ENCODE measurements at regions not wholly inside any gene's neighbourhood (a gene's known extent, or its start where the extent isn't known, plus 50 kb on each side); places are given as distances from the start of the nearest gene placed in this dataset.

DNA sequence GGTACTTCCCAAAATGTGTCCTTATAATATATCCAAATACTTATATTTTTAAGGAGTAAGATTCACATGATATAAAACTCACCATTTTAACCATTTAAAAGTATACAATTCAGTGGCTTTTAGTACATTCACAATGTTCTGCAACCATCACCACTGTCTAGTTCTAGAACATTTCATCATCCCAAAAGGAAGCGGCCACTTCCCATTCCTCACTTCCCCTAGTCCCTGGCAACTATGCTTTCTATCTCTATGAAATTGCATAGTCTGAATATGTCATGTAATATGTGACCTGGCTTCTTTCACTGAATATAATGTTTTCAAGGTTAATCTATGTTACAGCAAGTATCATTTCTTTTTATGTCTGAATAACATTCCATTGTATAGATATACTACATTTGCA, 615.1 kb upstream of the SGCD start:
- TF ChIP-seq, protein P1, sequence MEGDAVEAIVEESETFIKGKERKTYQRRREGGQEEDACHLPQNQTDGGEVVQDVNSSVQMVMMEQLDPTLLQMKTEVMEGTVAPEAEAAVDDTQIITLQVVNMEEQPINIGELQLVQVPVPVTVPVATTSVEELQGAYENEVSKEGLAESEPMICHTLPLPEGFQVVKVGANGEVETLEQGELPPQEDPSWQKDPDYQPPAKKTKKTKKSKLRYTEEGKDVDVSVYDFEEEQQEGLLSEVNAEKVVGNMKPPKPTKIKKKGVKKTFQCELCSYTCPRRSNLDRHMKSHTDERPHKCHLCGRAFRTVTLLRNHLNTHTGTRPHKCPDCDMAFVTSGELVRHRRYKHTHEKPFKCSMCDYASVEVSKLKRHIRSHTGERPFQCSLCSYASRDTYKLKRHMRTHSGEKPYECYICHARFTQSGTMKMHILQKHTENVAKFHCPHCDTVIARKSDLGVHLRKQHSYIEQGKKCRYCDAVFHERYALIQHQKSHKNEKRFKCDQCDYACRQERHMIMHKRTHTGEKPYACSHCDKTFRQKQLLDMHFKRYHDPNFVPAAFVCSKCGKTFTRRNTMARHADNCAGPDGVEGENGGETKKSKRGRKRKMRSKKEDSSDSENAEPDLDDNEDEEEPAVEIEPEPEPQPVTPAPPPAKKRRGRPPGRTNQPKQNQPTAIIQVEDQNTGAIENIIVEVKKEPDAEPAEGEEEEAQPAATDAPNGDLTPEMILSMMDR (IDR thresholded peaks at IDR 0.05; ENCODE audit: insufficient read depth, low read length, poor library complexity, severe bottlenecking): no peak
- TF ChIP-seq EZH2phosphoT487 (conservative IDR thresholded peaks at IDR 0.05; ENCODE audit: low read length): no peak
